ENCODE measurements at regions not wholly inside any gene's neighbourhood (a gene's known extent, or its start where the extent isn't known, plus 50 kb on each side); places are given as distances from the start of the nearest gene placed in this dataset.

GRCh38 chr13:62846302-62846701 is 1430.7 kb upstream of the PCDH20 start:
- DNase-seq (ENCODE audit: low read depth) = no peak
- no peak for TF ChIP-seq CTCF (conservative IDR thresholded peaks at IDR 0.05; ENCODE audit: low read depth, low read length)
- no peak overlapping the region for H3K4me3 ChIP-seq (ENCODE audit: low read depth, low read length)

- H3K4me3 ChIP-seq (ENCODE audit: low read depth, low read length) = no peak overlapping the region
- no peak for DNase-seq (ENCODE audit: low read depth)
- TF ChIP-seq CTCF (conservative IDR thresholded peaks at IDR 0.05; ENCODE audit: low read depth, low read length) = no peak
These were observed 1423.7 kb upstream of the PCDH20 start for GRCh38 chr13:62839338-62839737.

- no peak for DNase-seq (ENCODE audit: low read depth)
- no peak for TF ChIP-seq CTCF (conservative IDR thresholded peaks at IDR 0.05; ENCODE audit: low read depth, low read length)
- H3K4me3 ChIP-seq (ENCODE audit: low read depth, low read length) = no peak overlapping the region
These were observed 1423.3 kb upstream of the PCDH20 start for GRCh38 chr13:62838929-62839328.

- no peak overlapping the region for H3K4me3 ChIP-seq (ENCODE audit: low read depth, low read length)
- DNase-seq (ENCODE audit: low read depth) = no peak
- no peak for TF ChIP-seq CTCF (conservative IDR thresholded peaks at IDR 0.05; ENCODE audit: low read depth, low read length)
These were observed 1422.2 kb upstream of the PCDH20 start for GRCh38 chr13:62837895-62838294.

GRCh38 chr13:62829486-62829885 is 1413.8 kb upstream of the PCDH20 start:
- no peak for TF ChIP-seq CTCF (conservative IDR thresholded peaks at IDR 0.05; ENCODE audit: low read depth, low read length)
- DNase-seq (ENCODE audit: low read depth) = no peak
- H3K4me3 ChIP-seq (ENCODE audit: low read depth, low read length) = no peak overlapping the region

- no peak for TF ChIP-seq CTCF (conservative IDR thresholded peaks at IDR 0.05; ENCODE audit: low read depth, low read length)
These were observed 1384.3 kb upstream of the PCDH20 start for GRCh38 chr13:62799931-62800436.

GRCh38 chr13:62799038-62799535 is 1383.4 kb upstream of the PCDH20 start:
- no peak for DNase-seq (ENCODE audit: low read depth)
- no peak overlapping the region for H3K4me3 ChIP-seq (ENCODE audit: low read depth, low read length)
- no peak for TF ChIP-seq CTCF (conservative IDR thresholded peaks at IDR 0.05; ENCODE audit: low read depth, low read length)

More at GRCh38 chr13:62799931-62800436, 1384.3 kb upstream of the PCDH20 start:
- H3K4me3 ChIP-seq (ENCODE audit: low read depth, low read length) = no peak overlapping the region
- no peak for DNase-seq (ENCODE audit: low read depth)
